Motor neuron (in vitro differentiated cells): ENCODE measurements at regions not wholly inside any gene's neighbourhood (a gene's known extent, or its start where the extent isn't known, plus 50 kb on each side); places are given as distances from the start of the nearest gene placed in this dataset.

Experiments used
- ATAC-seq, 8 experiments: fragments of 200-7000 bp; cut with Tn5 transposase; replicated peaks in 6 of 8; 2 replicates each; pipeline ENCODE4 v1.8.0; 2021; ENCODE audit warnings: mild to moderate bottlenecking in 8 of 8, moderate library complexity in 8 of 8
- H3K27ac ChIP-seq, 2 donors: fragments of 250-450 bp; sonication (Bioruptor Pico); 2 replicates each; pipeline ENCODE4 v1.9.0; 2021; ENCODE audit warnings: antibody characterized with exemption in 2 of 2, mild to moderate bottlenecking in 2 of 2, moderate library complexity in 1 of 2
- H3K4me1 ChIP-seq, 2 donors: fragments of 250-450 bp; sonication (Bioruptor Pico); replicated peaks in 1 of 2; 2 replicates each; pipeline ENCODE4 v1.6.1; 2021; ENCODE audit warnings: antibody characterized with exemption in 2 of 2, mild to moderate bottlenecking in 2 of 2, moderate library complexity in 1 of 2
- H3K4me3 ChIP-seq, 5 donors: fragments of 250-450 bp; sonication (Bioruptor Pico); 2 replicates each; pipeline ENCODE4 v1.9.0; 2021; ENCODE audit warnings: antibody characterized with exemption in 5 of 5, mild to moderate bottlenecking in 5 of 5, moderate library complexity in 4 of 5
- WGBS, 10 experiments: fragments of 450-650 bp; shearing (Covaris generic); methylation state at CpG; one replicate each; pipeline ENCODE4 v1.0.0; 2022; 5-methylcytosine and 5-hydroxymethylcytosine counted together
- in situ Hi-C, 9 experiments: fragments of 400-800 bp; cut with MboI; loops; one replicate each; pipeline ENCODE4 v1.15.0; 2021; ENCODE audit warnings: low sequenced_read_pairs in 9 of 9, low pct_unique_long_range_greater_than_20kb in 2 of 9; ENCODE audit not compliant: unreplicated experiment in 9 of 9

- Histone ChIP-seq H3K4me1 (peaks cover 0 to 3% of the 10 kb centered on the region in 2 donors), H3K4me3 (no peak overlapping the region), H3K27ac (no peak overlapping the region)
- WGBS, 10 experiments = 19 to 90% (median 74%) methylated on average over 1 to 3 of the region's 3 CpGs; no CpG with 5 or more reads in 1 of the 10 experiments
- ATAC-seq = peak in 1 of 8 experiments; percentile 78
- in situ Hi-C loops = no loop called here
Measured at GRCh38 chr4:13942977-13943376, 315.5 kb upstream of the BOD1L1 start.

GRCh38 chr4:13944095-13944511 lies 316.6 kb upstream of the BOD1L1 start:
- no peak overlapping the region for H3K4me3 ChIP-seq
- H3K27ac ChIP-seq = no peak overlapping the region
- WGBS, 10 experiments = 38 to 100% (median 73%) methylated on average over 2 to 7 of the region's 10 CpGs; no CpG with 5 or more reads in 4 of the 10 experiments
- ATAC-seq = no peak
- in situ Hi-C loops = no loop called here
- H3K4me1 ChIP-seq = peaks cover 0 to 3% of the 10 kb centered on the region in 2 donors

- WGBS, 10 experiments = 0 to 100% (median 80%) methylated on average over 1 of the region's 1 CpG; no CpG with 5 or more reads in 3 of the 10 experiments
- Histone ChIP-seq H3K4me1 (peaks cover 0 to 11% of the 10 kb centered on the region in 2 donors), H3K27ac (no peak overlapping the region), H3K4me3 (no peak overlapping the region)
- in situ Hi-C loops = no loop called here
- no peak for ATAC-seq
Measured at GRCh38 chr4:13947921-13948320, 320.4 kb upstream of the BOD1L1 start.

- no peak for ATAC-seq
- WGBS, 10 experiments = 49 to 100% (median 77%) methylated on average over 1 to 4 of the region's 4 CpGs; no CpG with 5 or more reads in 3 of the 10 experiments
- in situ Hi-C loops = no loop called here
- H3K27ac ChIP-seq = no peak overlapping the region
- peaks cover 0 to 8% of the 10 kb centered on the region in 2 donors for H3K4me1 ChIP-seq
- no peak overlapping the region for H3K4me3 ChIP-seq
Measured at GRCh38 chr4:13950491-13950890, 323.0 kb upstream of the BOD1L1 start.

- H3K4me3 ChIP-seq = no peak overlapping the region
- ATAC-seq = peak in 1 of 8 experiments; percentile 96
- peaks cover 0 to 8% of the 10 kb centered on the region in 2 donors for H3K4me1 ChIP-seq
- 39 to 100% (median 88%) methylated on average over 1 to 4 of the region's 6 CpGs; no CpG with 5 or more reads in 4 of the 10 experiments for WGBS, 10 experiments
- H3K27ac ChIP-seq = no peak overlapping the region
- in situ Hi-C loops = no loop called here
Measured at GRCh38 chr4:13953083-13953482, 325.6 kb upstream of the BOD1L1 start.

GRCh38 chr4:13955551-13955950 lies 328.0 kb upstream of the BOD1L1 start:
- WGBS, 10 experiments = 80 to 97% (median 85%) methylated on average over 1 to 5 of the region's 7 CpGs; no CpG with 5 or more reads in 7 of the 10 experiments
- Histone ChIP-seq H3K4me3 (no peak overlapping the region), H3K4me1 (peaks cover 0 to 4% of the 10 kb centered on the region in 2 donors), H3K27ac (no peak overlapping the region)
- in situ Hi-C loops = no loop called here
- ATAC-seq = no peak

- Histone ChIP-seq H3K4me3 (no peak overlapping the region), H3K27ac (no peak overlapping the region), H3K4me1 (no peaks in the 10 kb centered on the region)
- ATAC-seq = no peak
- 0 to 100% (median 83%) methylated on average over 1 to 2 of the region's 2 CpGs; no CpG with 5 or more reads in 2 of the 10 experiments for WGBS, 10 experiments
- in situ Hi-C loops = no loop called here
Measured at GRCh38 chr4:13956947-13957346, 329.4 kb upstream of the BOD1L1 start.

GRCh38 chr4:13957871-13958270 lies 330.3 kb upstream of the BOD1L1 start:
- in situ Hi-C loops = no loop called here
- Histone ChIP-seq H3K4me3 (no peak overlapping the region), H3K4me1 (no peaks in the 10 kb centered on the region), H3K27ac (no peak overlapping the region)
- no peak for ATAC-seq
- WGBS, 10 experiments = 36 to 86% (median 76%) methylated on average over 1 to 4 of the region's 5 CpGs; no CpG with 5 or more reads in 2 of the 10 experiments

GRCh38 chr4:13963601-13964000 lies 336.1 kb upstream of the BOD1L1 start:
- Histone ChIP-seq H3K4me3 (no peak overlapping the region), H3K27ac (no peak overlapping the region), H3K4me1 (peaks cover 6 to 11% of the 10 kb centered on the region in 2 donors)
- in situ Hi-C loops = no loop called here
- no peak for ATAC-seq
- 29 to 100% (median 75%) methylated on average over 1 to 2 of the region's 2 CpGs; no CpG with 5 or more reads in 4 of the 10 experiments for WGBS, 10 experiments

- ATAC-seq = peak in 7 of 8 experiments; percentile 93 to 98 (median 97)
- Histone ChIP-seq H3K27ac (no peak overlapping the region), H3K4me1 (peaks cover 10 to 26% of the 10 kb centered on the region in 2 donors), H3K4me3 (no peak overlapping the region)
- in situ Hi-C loops = no loop called here
- WGBS, 10 experiments = 18 to 85% (median 59%) methylated on average over 2 to 7 of the region's 8 CpGs; no CpG with 5 or more reads in 2 of the 10 experiments
Measured at GRCh38 chr4:13966231-13967195, 339.0 kb upstream of the BOD1L1 start.

GRCh38 chr4:13968723-13969122 lies 341.2 kb upstream of the BOD1L1 start:
- WGBS, 10 experiments = 80 to 100% (median 94%) methylated on average over 1 to 2 of the region's 2 CpGs; no CpG with 5 or more reads in 3 of the 10 experiments
- H3K27ac ChIP-seq = no peak overlapping the region
- H3K4me3 ChIP-seq = no peak overlapping the region
- in situ Hi-C loops = no loop called here
- no peak for ATAC-seq
- peaks cover 10 to 26% of the 10 kb centered on the region in 2 donors for H3K4me1 ChIP-seq

- Histone ChIP-seq H3K4me1 (peaks cover 10 to 26% of the 10 kb centered on the region in 2 donors), H3K27ac (no peak overlapping the region), H3K4me3 (no peak overlapping the region)
- no peak for ATAC-seq
- 50 to 100% (median 100%) methylated on average over 1 to 2 of the region's 2 CpGs; no CpG with 5 or more reads in 5 of the 10 experiments for WGBS, 10 experiments
- in situ Hi-C loops = no loop called here
Measured at GRCh38 chr4:13970349-13970748, 342.8 kb upstream of the BOD1L1 start.

GRCh38 chr4:13977746-13978145 lies 350.2 kb upstream of the BOD1L1 start:
- Histone ChIP-seq H3K4me3 (no peak overlapping the region), H3K4me1 (no peaks in the 10 kb centered on the region), H3K27ac (no peak overlapping the region)
- WGBS, 10 experiments = 28 to 100% (median 92%) methylated on average over 1 to 5 of the region's 5 CpGs
- ATAC-seq = no peak
- in situ Hi-C loops = no loop called here
